Keratinocyte (primary cell): ENCODE measurements at regions not wholly inside any gene's neighbourhood (a gene's known extent, or its start where the extent isn't known, plus 50 kb on each side); places are given as distances from the start of the nearest gene placed in this dataset.

ENCODE experiments used
- EZH2 ChIP-seq: IDR thresholded peaks from one replicate; pipeline ENCODE4 v1.6.1; 2012; ENCODE audit warnings: inconsistent platforms, mild to moderate bottlenecking, low read length, moderate library complexity
- TF ChIP-seq, protein P1 (sequence below), 3 experiments: IDR thresholded peaks in 1 of 3; conservative IDR thresholded peaks in 1 of 3; optimal IDR thresholded peaks in 1 of 3; 2 replicates in 2 of 3; 3 replicates in 1 of 3; pipeline versions ENCODE3 to v1.5.1; 2011; ENCODE audit warnings: low read length in 3 of 3, mild to moderate bottlenecking in 3 of 3, moderate library complexity in 2 of 3, control low read depth in 1 of 3, inconsistent platforms in 1 of 3; ENCODE audit not compliant: insufficient read depth in 2 of 3; ENCODE audit errors: extremely low read depth in 1 of 3

DNA sequence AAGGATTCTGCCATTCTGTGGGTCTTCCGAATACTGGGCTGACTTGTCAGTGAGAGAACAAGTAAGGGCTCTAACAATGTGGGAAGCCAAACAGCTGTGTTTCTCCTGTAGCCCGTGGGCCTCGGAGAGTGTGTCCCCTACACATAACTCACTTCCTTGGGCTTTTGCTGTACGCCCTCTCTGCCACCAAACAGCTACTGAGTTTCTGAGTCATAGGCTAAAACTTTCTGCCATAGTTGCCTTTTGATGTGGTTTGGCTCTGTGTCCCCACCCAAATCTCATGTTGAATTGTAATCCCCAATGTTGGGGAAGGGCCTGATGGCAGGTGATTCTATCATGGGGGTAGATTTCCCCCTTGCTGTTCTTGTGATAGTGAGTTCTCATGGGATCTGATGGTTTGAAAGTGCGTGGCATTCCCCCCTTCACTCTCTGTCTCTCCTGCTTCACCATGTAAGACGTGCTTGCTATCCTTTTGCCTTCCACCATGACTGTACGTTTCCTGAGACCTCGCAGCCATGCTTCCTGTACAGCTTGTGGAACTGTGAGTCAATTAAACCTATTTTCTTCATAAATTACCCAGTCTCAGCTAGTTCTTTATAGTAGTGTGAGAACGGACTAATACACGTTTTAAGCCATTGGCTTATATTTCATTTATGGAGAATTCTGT lies 194.8 kb upstream of the HMCN1 start:
- TF ChIP-seq, protein P1, sequence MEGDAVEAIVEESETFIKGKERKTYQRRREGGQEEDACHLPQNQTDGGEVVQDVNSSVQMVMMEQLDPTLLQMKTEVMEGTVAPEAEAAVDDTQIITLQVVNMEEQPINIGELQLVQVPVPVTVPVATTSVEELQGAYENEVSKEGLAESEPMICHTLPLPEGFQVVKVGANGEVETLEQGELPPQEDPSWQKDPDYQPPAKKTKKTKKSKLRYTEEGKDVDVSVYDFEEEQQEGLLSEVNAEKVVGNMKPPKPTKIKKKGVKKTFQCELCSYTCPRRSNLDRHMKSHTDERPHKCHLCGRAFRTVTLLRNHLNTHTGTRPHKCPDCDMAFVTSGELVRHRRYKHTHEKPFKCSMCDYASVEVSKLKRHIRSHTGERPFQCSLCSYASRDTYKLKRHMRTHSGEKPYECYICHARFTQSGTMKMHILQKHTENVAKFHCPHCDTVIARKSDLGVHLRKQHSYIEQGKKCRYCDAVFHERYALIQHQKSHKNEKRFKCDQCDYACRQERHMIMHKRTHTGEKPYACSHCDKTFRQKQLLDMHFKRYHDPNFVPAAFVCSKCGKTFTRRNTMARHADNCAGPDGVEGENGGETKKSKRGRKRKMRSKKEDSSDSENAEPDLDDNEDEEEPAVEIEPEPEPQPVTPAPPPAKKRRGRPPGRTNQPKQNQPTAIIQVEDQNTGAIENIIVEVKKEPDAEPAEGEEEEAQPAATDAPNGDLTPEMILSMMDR (optimal IDR thresholded peaks at IDR 0.05 in 1 of 3, IDR thresholded peaks at IDR 0.05 in 1 of 3, conservative IDR thresholded peaks at IDR 0.05 in 1 of 3; ENCODE audit: extremely low read depth in 1 of 3, insufficient read depth in 2 of 3, low read length in 3 of 3) = no peak
- no peak for TF ChIP-seq EZH2
